ENCODE measurements at regions not wholly inside any gene's neighbourhood (a gene's known extent, or its start where the extent isn't known, plus 50 kb on each side); places are given as distances from the start of the nearest gene placed in this dataset.

DNA sequence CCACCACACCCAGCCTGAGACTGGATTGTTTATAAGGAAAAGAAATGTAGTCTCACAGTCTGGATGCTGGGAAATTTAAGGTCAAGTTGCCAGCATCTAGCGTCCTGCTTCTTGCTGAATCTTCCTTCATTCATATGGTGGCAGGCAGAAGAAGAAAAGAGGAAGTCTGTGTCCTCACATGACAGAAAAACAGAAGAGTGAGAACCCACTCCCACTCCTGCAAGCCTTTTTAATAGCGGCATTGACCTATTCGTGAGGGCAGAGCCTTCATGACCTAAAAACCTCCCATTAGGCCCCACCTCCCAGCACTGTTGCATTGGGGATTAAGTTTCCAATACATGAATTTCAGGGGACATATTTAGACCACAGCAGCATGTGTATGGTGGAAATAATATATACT, 160.8 kb upstream of the BMP2 start:
- ATAC-seq (no peak), FAIRE-seq (no peak), DNase-seq (ENCODE audit: low read depth in 1 of 2, low spot score in 1 of 2) (no peak)
- H3K4me3 ChIP-seq = no peak overlapping the region
- H3K4me1 ChIP-seq = no peaks in the 10 kb centered on the region
- TF ChIP-seq EP300 (IDR thresholded peaks at IDR 0.05) = no peak
- TF ChIP-seq, protein P1, sequence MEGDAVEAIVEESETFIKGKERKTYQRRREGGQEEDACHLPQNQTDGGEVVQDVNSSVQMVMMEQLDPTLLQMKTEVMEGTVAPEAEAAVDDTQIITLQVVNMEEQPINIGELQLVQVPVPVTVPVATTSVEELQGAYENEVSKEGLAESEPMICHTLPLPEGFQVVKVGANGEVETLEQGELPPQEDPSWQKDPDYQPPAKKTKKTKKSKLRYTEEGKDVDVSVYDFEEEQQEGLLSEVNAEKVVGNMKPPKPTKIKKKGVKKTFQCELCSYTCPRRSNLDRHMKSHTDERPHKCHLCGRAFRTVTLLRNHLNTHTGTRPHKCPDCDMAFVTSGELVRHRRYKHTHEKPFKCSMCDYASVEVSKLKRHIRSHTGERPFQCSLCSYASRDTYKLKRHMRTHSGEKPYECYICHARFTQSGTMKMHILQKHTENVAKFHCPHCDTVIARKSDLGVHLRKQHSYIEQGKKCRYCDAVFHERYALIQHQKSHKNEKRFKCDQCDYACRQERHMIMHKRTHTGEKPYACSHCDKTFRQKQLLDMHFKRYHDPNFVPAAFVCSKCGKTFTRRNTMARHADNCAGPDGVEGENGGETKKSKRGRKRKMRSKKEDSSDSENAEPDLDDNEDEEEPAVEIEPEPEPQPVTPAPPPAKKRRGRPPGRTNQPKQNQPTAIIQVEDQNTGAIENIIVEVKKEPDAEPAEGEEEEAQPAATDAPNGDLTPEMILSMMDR (IDR thresholded peaks at IDR 0.05) = no peak
- TF ChIP-seq RAD21 (conservative IDR thresholded peaks at IDR 0.05 in 1 of 2, IDR thresholded peaks at IDR 0.05 in 1 of 2) = no peak
- TF ChIP-seq KDM5A (IDR thresholded peaks at IDR 0.05) = no peak
- ChIA-PET CTCF (no interaction called here), POLR2A (no interaction called here)
- no peaks in the 10 kb centered on the region for H3K9me3 ChIP-seq
- WGBS (ENCODE audit: missing lambda C conversion rate) = 12% methylated on average over 3 of the region's 3 CpGs
- no peak overlapping the region for H3K27ac ChIP-seq
- H3K4me2 ChIP-seq = no peak overlapping the region

DNA sequence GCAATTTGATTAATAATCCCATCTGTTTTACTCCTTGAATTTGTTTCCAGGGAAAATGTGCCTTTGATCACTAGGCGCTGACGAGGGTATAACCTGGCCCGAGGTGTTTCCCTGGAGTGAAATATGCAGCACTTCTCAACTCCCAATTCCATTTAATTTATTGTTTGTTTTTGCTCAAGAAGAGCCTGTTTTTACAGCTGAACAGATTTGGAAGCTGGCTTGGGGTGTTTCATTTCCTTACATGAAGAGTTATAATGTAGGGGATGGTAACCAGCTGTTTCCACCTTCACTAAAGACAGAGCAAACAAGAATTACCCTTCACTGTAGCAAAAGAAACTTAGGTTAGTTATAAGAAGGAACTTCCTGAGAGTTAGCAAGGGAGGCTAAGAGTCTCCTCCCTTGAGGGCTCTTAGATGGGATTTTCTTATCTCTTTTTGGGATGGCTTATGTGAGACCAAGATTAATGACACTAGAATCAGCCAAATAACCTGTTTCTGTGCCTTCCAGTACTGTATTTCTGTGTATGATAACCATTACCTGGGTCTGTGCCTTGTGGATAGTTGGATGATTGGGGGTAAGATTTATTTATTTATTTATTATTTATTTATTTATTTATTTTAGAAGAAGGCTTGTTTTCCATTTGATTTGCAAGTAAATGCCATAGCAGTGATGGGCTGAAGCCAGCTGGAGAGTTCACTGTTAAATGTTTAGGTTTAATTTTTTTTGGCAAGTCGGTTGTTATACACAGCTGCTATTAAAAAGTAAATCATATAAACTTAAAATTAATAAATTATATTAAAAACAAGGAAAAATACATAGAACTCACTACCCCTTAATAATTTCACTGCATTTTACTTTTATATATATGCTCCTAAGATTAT, 162.2 kb upstream of the BMP2 start:
- Histone ChIP-seq H3K27ac (no peak overlapping the region), H3K4me2 (no peak overlapping the region), H3K9me3 (no peaks in the 10 kb centered on the region), H3K4me1 (no peaks in the 10 kb centered on the region), H3K4me3 (no peak overlapping the region)
- CTCF ChIA-PET = no interaction called here
- TF ChIP-seq TFCP2L1 (CRISPR knock-in tag; IDR thresholded peaks at IDR 0.05) = no peak
- no peak for TF ChIP-seq EHF (CRISPR knock-in tag; IDR thresholded peaks at IDR 0.05)
- TF ChIP-seq ZC3H11A (IDR thresholded peaks at IDR 0.05) = peak; percentile 57
- TF ChIP-seq POLR2A (IDR thresholded peaks at IDR 0.05; ENCODE audit: low read length) = no peak
- TF ChIP-seq, protein P2, sequence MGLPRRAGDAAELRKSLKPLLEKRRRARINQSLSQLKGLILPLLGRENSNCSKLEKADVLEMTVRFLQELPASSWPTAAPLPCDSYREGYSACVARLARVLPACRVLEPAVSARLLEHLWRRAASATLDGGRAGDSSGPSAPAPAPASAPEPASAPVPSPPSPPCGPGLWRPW (IDR thresholded peaks at IDR 0.05) = no peak
- FAIRE-seq (no peak), ATAC-seq (no peak), DNase-seq (ENCODE audit: low read depth in 1 of 2, low spot score in 1 of 2) (no peak)
- WGBS (ENCODE audit: missing lambda C conversion rate) = 7% methylated on average over 4 of the region's 4 CpGs
- POLR2A ChIA-PET = no interaction called here

DNA sequence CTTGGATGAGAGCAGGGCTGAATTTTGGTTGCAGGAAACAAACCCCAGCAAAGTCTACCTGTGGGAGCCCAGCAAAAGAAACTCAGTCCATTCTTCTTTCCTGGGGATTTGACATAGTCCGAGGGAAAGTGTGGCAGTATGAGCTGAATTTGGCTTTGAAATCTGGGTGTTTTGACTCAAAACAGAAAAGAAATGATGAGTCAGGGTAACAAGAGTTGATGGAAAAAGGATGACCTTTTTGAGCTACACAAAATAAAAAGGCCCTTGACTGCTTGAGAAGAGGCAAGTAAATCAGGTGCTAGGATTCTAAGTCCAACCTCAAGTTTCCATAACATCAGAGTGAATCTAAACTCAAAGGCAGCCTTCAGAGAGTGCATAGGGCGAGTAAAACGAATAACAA, 163.3 kb upstream of the BMP2 start:
- no peak overlapping the region for H3K4me3 ChIP-seq
- peak; percentile 46 for TF ChIP-seq MAFK (IDR thresholded peaks at IDR 0.05; ENCODE audit: partially characterized antibody)
- TF ChIP-seq, protein P1 (IDR thresholded peaks at IDR 0.05) = no peak
- DNase-seq (ENCODE audit: low read depth in 1 of 2, low spot score in 1 of 2) (no peak), ATAC-seq (no peak), FAIRE-seq (no peak)
- no peaks in the 10 kb centered on the region for H3K9me3 ChIP-seq
- ChIA-PET CTCF (no interaction called here), POLR2A (no interaction called here)
- under 1% methylated on average over 3 of the region's 3 CpGs for WGBS (ENCODE audit: missing lambda C conversion rate)
- no peak overlapping the region for H3K4me2 ChIP-seq
- no peak overlapping the region for H3K27ac ChIP-seq
- H3K4me1 ChIP-seq = no peaks in the 10 kb centered on the region

DNA sequence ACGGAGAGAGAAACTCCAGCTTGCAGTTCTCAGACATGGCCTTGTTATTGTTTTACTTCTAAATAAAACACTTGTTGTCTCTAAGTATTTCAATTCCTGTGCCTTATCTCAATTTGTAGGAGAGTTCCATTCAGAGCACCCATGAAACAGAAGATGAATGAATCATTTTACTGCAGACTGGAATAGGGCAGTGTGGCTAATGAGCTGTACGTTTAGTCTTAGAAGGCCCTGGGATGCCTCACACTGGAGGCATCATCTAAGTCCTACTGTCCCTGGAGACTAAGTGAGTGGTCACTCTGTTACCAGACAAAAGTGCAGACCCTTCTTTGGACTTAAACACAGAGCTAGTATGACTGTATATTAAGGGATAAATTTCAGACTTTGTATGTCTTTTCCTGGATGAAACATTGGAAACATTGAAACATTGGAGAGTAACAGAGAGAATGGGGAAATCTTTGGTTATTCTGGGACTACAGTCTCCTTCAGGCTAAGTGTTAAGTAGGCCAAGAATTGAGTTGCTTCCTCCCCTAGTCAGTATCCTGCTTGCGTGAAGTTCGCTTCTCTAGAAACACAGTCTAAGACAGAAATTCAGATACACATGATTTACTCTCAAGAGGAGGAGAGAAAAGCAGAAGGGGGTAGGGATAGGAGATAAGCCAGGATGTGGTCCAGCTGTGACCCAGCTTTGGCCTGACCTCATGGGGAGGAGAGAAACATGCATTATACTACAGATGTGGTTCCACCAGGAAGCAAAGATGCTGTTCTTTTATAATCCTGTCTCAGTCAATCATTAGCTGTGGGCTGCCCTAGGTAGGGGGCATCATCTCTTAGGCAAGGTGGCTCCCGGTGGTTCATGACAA, 167.4 kb upstream of the BMP2 start:
- H3K9me3 ChIP-seq = no peaks in the 10 kb centered on the region
- WGBS (ENCODE audit: missing lambda C conversion rate) = 22% methylated on average over 5 of the region's 5 CpGs
- FAIRE-seq (peak; percentile 63), DNase-seq (ENCODE audit: low read depth in 1 of 2, low spot score in 1 of 2) (no peak), ATAC-seq (no peak)
- CTCF ChIA-PET = interaction anchor here (0.9 to 3.5 kb wide), 2 partner anchors 17 to 1336 kb away, joined by 3 to 15 read pairs; no protein-coding TSS in a partner anchor
- no peaks in the 10 kb centered on the region for H3K4me1 ChIP-seq
- no peak overlapping the region for H3K4me2 ChIP-seq
- no peak overlapping the region for H3K27ac ChIP-seq
- H3K4me3 ChIP-seq = no peak overlapping the region
- POLR2A ChIA-PET = no interaction called here
- TF ChIP-seq, protein P3, sequence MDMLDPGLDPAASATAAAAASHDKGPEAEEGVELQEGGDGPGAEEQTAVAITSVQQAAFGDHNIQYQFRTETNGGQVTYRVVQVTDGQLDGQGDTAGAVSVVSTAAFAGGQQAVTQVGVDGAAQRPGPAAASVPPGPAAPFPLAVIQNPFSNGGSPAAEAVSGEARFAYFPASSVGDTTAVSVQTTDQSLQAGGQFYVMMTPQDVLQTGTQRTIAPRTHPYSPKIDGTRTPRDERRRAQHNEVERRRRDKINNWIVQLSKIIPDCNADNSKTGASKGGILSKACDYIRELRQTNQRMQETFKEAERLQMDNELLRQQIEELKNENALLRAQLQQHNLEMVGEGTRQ (IDR thresholded peaks at IDR 0.05) = no peak
- TF ChIP-seq EHMT2 (IDR thresholded peaks at IDR 0.05; ENCODE audit: low read depth) (no peak), FOXS1 (CRISPR knock-in tag; IDR thresholded peaks at IDR 0.05) (no peak), ESRRA (IDR thresholded peaks at IDR 0.05; ENCODE audit: borderline replicate concordance, low read length) (no peak)

Data from A549 (cell line).